IMR-90 (cell line): ENCODE measurements at regions not wholly inside any gene's neighbourhood (a gene's known extent, or its start where the extent isn't known, plus 50 kb on each side); places are given as distances from the start of the nearest gene placed in this dataset.

Experiments used
- ATAC-seq: fragments of 200-7000 bp; cut with Tn5 transposase; 2 replicates; pipeline ENCODE4 v1.9.1; 2020; ENCODE audit warnings: low read depth, mild to moderate bottlenecking, moderate library complexity
- BruUV-seq: library from RNA; stranded (reverse); fragments of 400-500 nt; replicated peaks from 2 replicates; lab custom pipeline; 2021; lab: Mats Ljungman, UMichigan
- CTCF ChIA-PET: fragments of 300-600 bp; formaldehyde crosslinking; extraction: SDS; loops from one replicate; lab custom pipeline; 2021; ENCODE audit warnings: antibody characterized with exemption; lab: Yijun Ruan, JAX
- POLR2A ChIA-PET: fragments of 300-600 bp; sonication (Branson Sonifier 250); formaldehyde crosslinking; loops from one replicate; lab custom pipeline; 2022; ENCODE audit warnings: antibody characterized with exemption; ENCODE audit not compliant: unreplicated experiment; lab: Charles Lee
- DNase-seq: peaks from one replicate; pipeline ENCODE4 v3.0.0; 2013
- H2AFZ ChIP-seq: replicated peaks from 2 replicates; pipeline ENCODE3; 2013; ENCODE audit warnings: low read length, mild to moderate bottlenecking; ENCODE audit not compliant: poor library complexity
- H2AK5ac ChIP-seq: 2 replicates; pipeline ENCODE4 v1.6.1; 2013; ENCODE audit warnings: low read depth, low read length, inconsistent platforms
- H2AK9ac ChIP-seq: replicated peaks from 2 replicates; pipeline ENCODE3; 2013; ENCODE audit warnings: mild to moderate bottlenecking, low read depth, low read length, moderate library complexity; ENCODE audit not compliant: poor library complexity
- H2BK120ac ChIP-seq: 2 replicates; pipeline ENCODE4 v1.6.1; 2013; ENCODE audit warnings: low read depth, low read length, inconsistent platforms
- H2BK15ac ChIP-seq: 3 replicates; pipeline ENCODE4 v1.6.1; 2013; ENCODE audit warnings: low read depth, low read length, inconsistent platforms
- H2BK20ac ChIP-seq: 2 replicates; pipeline ENCODE4 v1.6.1; 2013; ENCODE audit warnings: low read depth, mild to moderate bottlenecking, inconsistent platforms, low read length, moderate library complexity
- H2BK5ac ChIP-seq: 2 replicates; pipeline ENCODE4 v1.6.1; 2013; ENCODE audit warnings: mild to moderate bottlenecking, low read depth, low read length, inconsistent platforms; ENCODE audit not compliant: poor library complexity, severe bottlenecking
- H3K14ac ChIP-seq: replicated peaks from 2 replicates; pipeline ENCODE4 v1.6.1; 2013; ENCODE audit warnings: low read depth, low read length, inconsistent platforms
- H3K18ac ChIP-seq: 2 replicates; pipeline ENCODE4 v1.6.1; 2013; ENCODE audit warnings: low read depth, low read length, control low read depth
- H3K23ac ChIP-seq: 2 replicates; pipeline ENCODE4 v1.6.1; 2013; ENCODE audit warnings: low read depth, low read length, inconsistent platforms
- H3K27ac ChIP-seq: 2 replicates; pipeline ENCODE4 v1.5.1; 2013; ENCODE audit warnings: mild to moderate bottlenecking, control low read depth, low read length; ENCODE audit not compliant: insufficient read depth
- H3K27me3 ChIP-seq: 2 replicates; pipeline ENCODE4 v1.6.1; 2013; ENCODE audit warnings: low read length; ENCODE audit not compliant: control insufficient read depth, insufficient read depth
- H3K36me3 ChIP-seq: 2 replicates; pipeline ENCODE4 v1.6.1; 2013; ENCODE audit warnings: low read length, mixed read lengths; ENCODE audit not compliant: control insufficient read depth, insufficient read depth
- H3K4ac ChIP-seq: 2 replicates; pipeline ENCODE4 v1.6.1; 2013; ENCODE audit warnings: low read depth, low read length, inconsistent platforms
- H3K4me1 ChIP-seq: 2 replicates; pipeline ENCODE4 v1.6.1; 2013; ENCODE audit warnings: low read length, mixed read lengths; ENCODE audit not compliant: control insufficient read depth, insufficient read depth
- H3K4me2 ChIP-seq: 2 replicates; pipeline ENCODE4 v1.6.1; 2013; ENCODE audit warnings: low read depth, mild to moderate bottlenecking, control low read depth, low read length, moderate library complexity
- H3K4me3 ChIP-seq: 2 replicates; pipeline ENCODE4 v1.5.1; 2013; ENCODE audit warnings: low read depth, mild to moderate bottlenecking, control low read depth, low read length, moderate library complexity; ENCODE audit not compliant: insufficient read depth
- H3K56ac ChIP-seq: 2 replicates; pipeline ENCODE4 v1.6.1; 2013; ENCODE audit warnings: low read length, inconsistent platforms; ENCODE audit not compliant: insufficient read depth; ENCODE audit errors: extremely low read depth
- H3K79me1 ChIP-seq, 2 experiments: 2 replicates each; pipeline ENCODE4 v1.6.1; 2013; ENCODE audit warnings: low read length in 2 of 2, inconsistent platforms in 1 of 2, low read depth in 1 of 2
- H3K9ac ChIP-seq: 2 replicates; pipeline ENCODE4 v1.6.1; 2013; ENCODE audit warnings: low read depth, low read length, control low read depth
- H3K9me1 ChIP-seq: 2 replicates; pipeline ENCODE4 v1.6.1; 2013; ENCODE audit warnings: low read length, inconsistent platforms; ENCODE audit not compliant: insufficient read depth
- H3K9me3 ChIP-seq: 2 replicates; pipeline ENCODE4 v1.6.1; 2013; ENCODE audit warnings: low read length; ENCODE audit not compliant: control insufficient read depth, insufficient read depth
- H4K20me1 ChIP-seq: 2 replicates; pipeline ENCODE4 v1.6.1; 2013; ENCODE audit warnings: low read length, inconsistent platforms; ENCODE audit not compliant: insufficient read depth
- H4K5ac ChIP-seq: 2 replicates; pipeline ENCODE4 v1.6.1; 2013; ENCODE audit warnings: mild to moderate bottlenecking, low read depth, low read length, control low read depth
- H4K8ac ChIP-seq, 2 experiments: 2 replicates each; pipeline ENCODE4 v1.6.1; 2013; ENCODE audit warnings: low read depth in 2 of 2, low read length in 2 of 2, control low read depth in 1 of 2, inconsistent platforms in 1 of 2
- H4K91ac ChIP-seq: 2 replicates; pipeline ENCODE4 v1.6.1; 2013; ENCODE audit warnings: low read depth, low read length, inconsistent platforms; ENCODE audit not compliant: insufficient read depth
- CHD1 ChIP-seq: IDR thresholded peaks from 2 replicates; pipeline ENCODE4 v1.6.1; 2012; ENCODE audit warnings: low read depth, low read length, improper control_type of control experiment
- FOS ChIP-seq: fragments of 150-350 bp; IDR thresholded peaks from 2 replicates; pipeline ENCODE4 v1.6.1; 2016; ENCODE audit warnings: low read depth, low read length
- WGBS, 2 experiments: methylation state at CpG; one replicate each; pipeline versions ENCODE4 v1.1.5 to v1.1.7; 2013; ENCODE audit warnings: missing lambda C conversion rate in 2 of 2; ENCODE audit not compliant: insufficient read length in 1 of 2; ENCODE audit errors: extremely low coverage in 2 of 2; 5-methylcytosine and 5-hydroxymethylcytosine counted together
- dilution Hi-C: fragments of 300-500 bp; cut with HindIII; formaldehyde crosslinking; loops from one replicate; pipeline ENCODE4 v1.14.3; 2018; ENCODE audit warnings: low sequenced_read_pairs; ENCODE audit not compliant: unreplicated experiment
- in situ Hi-C: fragments of 300-500 bp; cut with MboI; formaldehyde crosslinking; loops from 3 replicates; pipeline ENCODE4 v1.14.3; 2019; ENCODE audit warnings: low sequenced_read_pairs, inconsistent platforms, mixed read lengths
- intact Hi-C: fragments of 100-400 bp; cut with micrococcal nuclease; formaldehyde crosslinking; loops from 2 replicates; pipeline ENCODE4 v1.10.0; 2022

DNA sequence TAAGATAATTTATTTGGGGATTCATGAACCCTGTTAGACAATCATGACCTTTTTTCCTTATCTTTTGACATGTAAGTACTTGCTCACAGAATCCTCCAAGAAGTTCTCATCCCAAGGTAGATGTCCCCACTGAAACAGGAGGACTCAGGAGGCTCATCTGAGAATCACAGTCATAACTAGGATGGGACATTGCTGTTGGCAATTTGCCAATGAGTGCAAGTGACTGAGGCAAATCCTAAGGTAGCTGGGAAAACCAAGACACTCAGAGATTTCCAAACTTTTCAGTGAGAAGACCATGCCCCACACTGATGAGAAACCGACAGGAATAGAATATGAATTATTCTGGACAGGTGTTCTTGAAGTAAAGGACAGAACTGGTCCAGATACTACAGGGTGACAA lies 735.0 kb downstream of the TMEM182 start:
- Histone ChIP-seq H3K14ac (no peak overlapping the region), H3K4ac (no peak overlapping the region), H3K36me3 (no peaks in the 10 kb centered on the region), H2AK9ac (no peak overlapping the region), H4K5ac (no peak overlapping the region), H2BK15ac (no peak overlapping the region), H3K4me3 (no peak overlapping the region), H3K9me3 (no peaks in the 10 kb centered on the region), H3K27me3 (no peaks in the 10 kb centered on the region), H4K91ac (no peak overlapping the region), H2BK120ac (no peak overlapping the region), H3K4me2 (no peak overlapping the region), H4K8ac (no peak overlapping the region), H3K9me1 (no peaks in the 10 kb centered on the region), H3K23ac (no peak overlapping the region), H3K4me1 (no peaks in the 10 kb centered on the region), H3K79me1 (no peaks in the 10 kb centered on the region), H2AK5ac (no peak overlapping the region), H3K18ac (no peak overlapping the region), H4K20me1 (no peaks in the 10 kb centered on the region), H2AFZ (no peak overlapping the region), H2BK5ac (no peak overlapping the region), H3K9ac (no peak overlapping the region), H3K56ac (no peak overlapping the region), H3K27ac (no peak overlapping the region), H2BK20ac (no peak overlapping the region)
- ATAC-seq (no peak), DNase-seq (no peak)
- no TSS peak for BruUV-seq
- POLR2A ChIA-PET, result no interaction called here
- dilution Hi-C loops, result no loop called here
- in situ Hi-C loops, result no loop called here
- WGBS, 2 experiments, result no CpG with 5 or more reads among the region's 1 CpG
- CTCF ChIA-PET, result no interaction called here
- no peak for TF ChIP-seq CHD1
- TF ChIP-seq FOS, result no peak
- intact Hi-C loops, result no loop called here
